Neural crest cell (in vitro differentiated cells): ENCODE measurements at regions not wholly inside any gene's neighbourhood (a gene's known extent, or its start where the extent isn't known, plus 50 kb on each side); places are given as distances from the start of the nearest gene placed in this dataset.

Experiments
- DNase-seq: peaks from one replicate; pipeline ENCODE4 v3.0.0; 2021; ENCODE audit warnings: low read depth, mixed read lengths, low spot score
- H3K27ac Mint-ChIP-seq: one replicate; pipeline ENCODE4 v1.8.0; 2021; ENCODE audit warnings: mild to moderate bottlenecking, mixed read lengths; ENCODE audit not compliant: unreplicated experiment
- H3K27me3 Mint-ChIP-seq: 2 replicates; pipeline ENCODE4 v1.8.0; 2021; ENCODE audit warnings: low read depth, mild to moderate bottlenecking, mixed read lengths
- H3K36me3 Mint-ChIP-seq: 2 replicates; pipeline ENCODE4 v1.8.0; 2021; ENCODE audit warnings: low read depth, mild to moderate bottlenecking, mixed read lengths
- H3K4me1 Mint-ChIP-seq: 2 replicates; pipeline ENCODE4 v1.8.0; 2021; ENCODE audit warnings: mixed read lengths
- H3K4me3 Mint-ChIP-seq: one replicate; pipeline ENCODE4 v1.8.0; 2021; ENCODE audit warnings: mild to moderate bottlenecking, mixed read lengths
- H3K9me3 Mint-ChIP-seq: 2 replicates; pipeline ENCODE4 v1.8.0; 2021; ENCODE audit warnings: mixed read lengths
- CTCF ChIP-seq: fragments of 200-600 bp; sonication (generic); conservative IDR thresholded peaks from 2 replicates; pipeline ENCODE4 v1.5.0; 2021; ENCODE audit warnings: antibody characterized with exemption, mild to moderate bottlenecking

GRCh38 chr2:200725596-200725995 is 86.1 kb upstream of the BZW1 start:
- Mint-ChIP-seq H3K27me3 (peaks cover 46% of the 10 kb centered on the region), H3K9me3 (peaks cover 4% of the 10 kb centered on the region), H3K4me3 (no peak overlapping the region), H3K27ac (no peak overlapping the region), H3K36me3 (no peaks in the 10 kb centered on the region), H3K4me1 (no peaks in the 10 kb centered on the region)
- DNase-seq: no peak
- TF ChIP-seq CTCF: no peak

- TF ChIP-seq CTCF: no peak
- no peak overlapping the region for H3K4me3 Mint-ChIP-seq
- no peak overlapping the region for H3K27ac Mint-ChIP-seq
- H3K27me3 Mint-ChIP-seq: peaks cover 61% of the 10 kb centered on the region
- H3K4me1 Mint-ChIP-seq: no peaks in the 10 kb centered on the region
- no peaks in the 10 kb centered on the region for H3K9me3 Mint-ChIP-seq
- no peak for DNase-seq
- no peaks in the 10 kb centered on the region for H3K36me3 Mint-ChIP-seq
These were observed 83.1 kb upstream of the BZW1 start for GRCh38 chr2:200728630-200729029.

- Mint-ChIP-seq H3K9me3 (no peaks in the 10 kb centered on the region), H3K4me1 (no peaks in the 10 kb centered on the region), H3K36me3 (no peaks in the 10 kb centered on the region), H3K4me3 (no peak overlapping the region), H3K27me3 (peaks cover 53% of the 10 kb centered on the region), H3K27ac (no peak overlapping the region)
- no peak for TF ChIP-seq CTCF
- DNase-seq: no peak
These were observed 81.4 kb upstream of the BZW1 start for GRCh38 chr2:200730302-200730701.

- H3K27me3 Mint-ChIP-seq: peaks cover 53% of the 10 kb centered on the region
- no peaks in the 10 kb centered on the region for H3K9me3 Mint-ChIP-seq
- H3K4me1 Mint-ChIP-seq: no peaks in the 10 kb centered on the region
- TF ChIP-seq CTCF: no peak
- no peaks in the 10 kb centered on the region for H3K36me3 Mint-ChIP-seq
- DNase-seq: no peak
- H3K27ac Mint-ChIP-seq: no peak overlapping the region
- no peak overlapping the region for H3K4me3 Mint-ChIP-seq
These were observed 80.8 kb upstream of the BZW1 start for GRCh38 chr2:200730960-200731359.

GRCh38 chr2:200732866-200733265 is 78.8 kb upstream of the BZW1 start:
- H3K27ac Mint-ChIP-seq: no peak overlapping the region
- H3K4me3 Mint-ChIP-seq: no peak overlapping the region
- H3K36me3 Mint-ChIP-seq: no peaks in the 10 kb centered on the region
- no peaks in the 10 kb centered on the region for H3K4me1 Mint-ChIP-seq
- no peaks in the 10 kb centered on the region for H3K9me3 Mint-ChIP-seq
- no peak for DNase-seq
- no peak for TF ChIP-seq CTCF
- H3K27me3 Mint-ChIP-seq: peaks cover 40% of the 10 kb centered on the region

GRCh38 chr2:200733713-200734198 is 78.0 kb upstream of the BZW1 start:
- Mint-ChIP-seq H3K27ac (no peak overlapping the region), H3K36me3 (no peaks in the 10 kb centered on the region), H3K4me3 (no peak overlapping the region), H3K27me3 (peaks cover 41% of the 10 kb centered on the region), H3K9me3 (no peaks in the 10 kb centered on the region), H3K4me1 (no peaks in the 10 kb centered on the region)
- no peak for TF ChIP-seq CTCF
- DNase-seq: no peak
